ENCODE measurements at regions not wholly inside any gene's neighbourhood (a gene's known extent, or its start where the extent isn't known, plus 50 kb on each side); places are given as distances from the start of the nearest gene placed in this dataset.

- no peak for DNase-seq
Observed at GRCh38 chr11:13223112-13223511, 54.5 kb upstream of the BMAL1 start.

- DNase-seq: no peak
Observed at GRCh38 chr11:13224324-13224723, 53.3 kb upstream of the BMAL1 start.

GRCh38 chr11:13225038-13226001 is 52.3 kb upstream of the BMAL1 start:
- no peak for DNase-seq

GRCh38 chr11:13227676-13228255 is 49.8 kb upstream of the BMAL1 start:
- no peak for DNase-seq

Data from C1 segment of cervical spinal cord (tissue), 14 donors.